ENCODE measurements at regions not wholly inside any gene's neighbourhood (a gene's known extent, or its start where the extent isn't known, plus 50 kb on each side); places are given as distances from the start of the nearest gene placed in this dataset.

DNA sequence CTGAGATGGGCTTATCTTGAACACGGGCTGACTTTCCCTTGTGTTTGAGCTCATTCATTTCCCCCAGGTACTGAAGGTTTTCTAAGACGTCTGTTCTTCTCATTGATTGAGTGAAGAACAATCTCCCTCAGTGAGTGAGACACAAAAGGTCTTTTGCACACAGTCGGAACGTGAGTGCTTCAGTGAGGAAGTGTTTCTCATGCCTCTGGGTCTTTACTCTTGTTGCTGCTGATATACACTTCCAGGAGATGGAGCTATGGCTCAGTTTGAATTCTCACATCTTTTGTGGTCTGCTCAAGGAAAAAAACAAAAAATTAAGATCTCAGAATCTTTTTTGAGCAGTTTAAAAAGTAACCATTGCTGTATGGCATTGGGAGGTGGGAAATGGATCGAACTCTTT is 981.9 kb upstream of the TENM3 start:
- no peak overlapping the region for H2BK12ac ChIP-seq (ENCODE audit: low read length)
- no peak overlapping the region for H3K9ac ChIP-seq (ENCODE audit: low read length)
- H3K79me2 ChIP-seq (ENCODE audit: control insufficient read depth, insufficient read depth, low read length, poor library complexity): no peaks in the 10 kb centered on the region
- H3K27ac ChIP-seq (ENCODE audit: low read depth, low read length): no peak overlapping the region
- no peaks in the 10 kb centered on the region for H3K4me1 ChIP-seq (ENCODE audit: control insufficient read depth in 1 of 2, insufficient read depth in 2 of 2, low read length in 2 of 2)
- H2AFZ ChIP-seq (ENCODE audit: insufficient read depth, low read length, poor library complexity): no peak overlapping the region
- no peak for DNase-seq
- no peak overlapping the region for H3K4me3 ChIP-seq (ENCODE audit: low read depth, low read length)
- no peak overlapping the region for H3K18ac ChIP-seq (ENCODE audit: low read length)
- H3K36me3 ChIP-seq (ENCODE audit: control insufficient read depth in 1 of 2, insufficient read depth in 2 of 2, low read length in 2 of 2): no peaks in the 10 kb centered on the region
- H4K12ac ChIP-seq (ENCODE audit: low read depth, low read length): no peak overlapping the region
- H3K14ac ChIP-seq (ENCODE audit: low read length): no peak overlapping the region
- H3K23ac ChIP-seq (ENCODE audit: low read length): no peak overlapping the region
- no peak overlapping the region for H2AK5ac ChIP-seq (ENCODE audit: low read length)
- WGBS (ENCODE audit: extremely low coverage, insufficient coverage, insufficient read length): no CpG with 5 or more reads among the region's 5 CpGs
- no peak overlapping the region for H4K91ac ChIP-seq (ENCODE audit: low read depth, low read length)
- H3K9me3 ChIP-seq (ENCODE audit: insufficient read depth, low read depth, low read length): no peaks in the 10 kb centered on the region
- no peak overlapping the region for H2BK5ac ChIP-seq (ENCODE audit: low read depth, low read length, poor library complexity)
- no peak overlapping the region for H3K4ac ChIP-seq (ENCODE audit: low read depth, low read length)
- H4K8ac ChIP-seq (ENCODE audit: low read depth, low read length): no peak overlapping the region
- H3K27me3 ChIP-seq (ENCODE audit: insufficient read depth, low read length): no peaks in the 10 kb centered on the region
- H2BK120ac ChIP-seq (ENCODE audit: insufficient read depth, low read length, poor library complexity): no peak overlapping the region
- H3K4me2 ChIP-seq (ENCODE audit: low read length): no peak overlapping the region
- no peaks in the 10 kb centered on the region for H3K79me1 ChIP-seq (ENCODE audit: low read length)

- Histone ChIP-seq H2BK120ac (ENCODE audit: insufficient read depth, low read length, poor library complexity) (no peak overlapping the region), H2BK12ac (ENCODE audit: low read length) (no peak overlapping the region), H2AFZ (ENCODE audit: insufficient read depth, low read length, poor library complexity) (no peak overlapping the region), H4K91ac (ENCODE audit: low read depth, low read length) (no peak overlapping the region), H4K8ac (ENCODE audit: low read depth, low read length) (no peak overlapping the region), H3K4me2 (ENCODE audit: low read length) (no peak overlapping the region), H4K12ac (ENCODE audit: low read depth, low read length) (no peak overlapping the region), H3K9ac (ENCODE audit: low read length) (no peak overlapping the region), H3K9me3 (ENCODE audit: insufficient read depth, low read depth, low read length) (no peaks in the 10 kb centered on the region), H3K4me3 (ENCODE audit: low read depth, low read length) (no peak overlapping the region), H2BK5ac (ENCODE audit: low read depth, low read length, poor library complexity) (no peak overlapping the region), H3K79me1 (ENCODE audit: low read length) (no peaks in the 10 kb centered on the region), H3K23ac (ENCODE audit: low read length) (no peak overlapping the region), H3K4me1 (ENCODE audit: control insufficient read depth in 1 of 2, insufficient read depth in 2 of 2, low read length in 2 of 2) (no peaks in the 10 kb centered on the region), H3K14ac (ENCODE audit: low read length) (no peak overlapping the region), H2AK5ac (ENCODE audit: low read length) (no peak overlapping the region), H3K18ac (ENCODE audit: low read length) (no peak overlapping the region), H3K36me3 (ENCODE audit: control insufficient read depth in 1 of 2, insufficient read depth in 2 of 2, low read length in 2 of 2) (no peaks in the 10 kb centered on the region), H3K4ac (ENCODE audit: low read depth, low read length) (no peak overlapping the region), H3K27me3 (ENCODE audit: insufficient read depth, low read length) (no peaks in the 10 kb centered on the region), H3K79me2 (ENCODE audit: control insufficient read depth, insufficient read depth, low read length, poor library complexity) (no peaks in the 10 kb centered on the region), H3K27ac (ENCODE audit: low read depth, low read length) (no peak overlapping the region)
- no CpG with 5 or more reads among the region's 9 CpGs for WGBS (ENCODE audit: extremely low coverage, insufficient coverage, insufficient read length)
- DNase-seq: no peak
These were observed 978.3 kb upstream of the TENM3 start for GRCh38 chr4:181264893-181265292.

- no peaks in the 10 kb centered on the region for H3K79me1 ChIP-seq (ENCODE audit: low read length)
- H3K18ac ChIP-seq (ENCODE audit: low read length): no peak overlapping the region
- no peak overlapping the region for H3K4me2 ChIP-seq (ENCODE audit: low read length)
- H3K27me3 ChIP-seq (ENCODE audit: insufficient read depth, low read length): no peaks in the 10 kb centered on the region
- H2BK12ac ChIP-seq (ENCODE audit: low read length): no peak overlapping the region
- H4K8ac ChIP-seq (ENCODE audit: low read depth, low read length): no peak overlapping the region
- no peak for DNase-seq
- no peak overlapping the region for H3K23ac ChIP-seq (ENCODE audit: low read length)
- no peaks in the 10 kb centered on the region for H3K79me2 ChIP-seq (ENCODE audit: control insufficient read depth, insufficient read depth, low read length, poor library complexity)
- H3K36me3 ChIP-seq (ENCODE audit: control insufficient read depth in 1 of 2, insufficient read depth in 2 of 2, low read length in 2 of 2): no peaks in the 10 kb centered on the region
- H4K91ac ChIP-seq (ENCODE audit: low read depth, low read length): no peak overlapping the region
- no peaks in the 10 kb centered on the region for H3K4me1 ChIP-seq (ENCODE audit: control insufficient read depth in 1 of 2, insufficient read depth in 2 of 2, low read length in 2 of 2)
- no peak overlapping the region for H2BK120ac ChIP-seq (ENCODE audit: insufficient read depth, low read length, poor library complexity)
- H3K4ac ChIP-seq (ENCODE audit: low read depth, low read length): no peak overlapping the region
- H3K4me3 ChIP-seq (ENCODE audit: low read depth, low read length): no peak overlapping the region
- WGBS (ENCODE audit: extremely low coverage, insufficient coverage, insufficient read length): no CpG with 5 or more reads among the region's 4 CpGs
- H3K14ac ChIP-seq (ENCODE audit: low read length): no peak overlapping the region
- no peaks in the 10 kb centered on the region for H3K9me3 ChIP-seq (ENCODE audit: insufficient read depth, low read depth, low read length)
- H2AFZ ChIP-seq (ENCODE audit: insufficient read depth, low read length, poor library complexity): no peak overlapping the region
- H3K9ac ChIP-seq (ENCODE audit: low read length): no peak overlapping the region
- no peak overlapping the region for H2BK5ac ChIP-seq (ENCODE audit: low read depth, low read length, poor library complexity)
- no peak overlapping the region for H3K27ac ChIP-seq (ENCODE audit: low read depth, low read length)
- H2AK5ac ChIP-seq (ENCODE audit: low read length): no peak overlapping the region
- no peak overlapping the region for H4K12ac ChIP-seq (ENCODE audit: low read depth, low read length)
These were observed 977.8 kb upstream of the TENM3 start for GRCh38 chr4:181265370-181265769.

- H4K8ac ChIP-seq (ENCODE audit: low read depth, low read length): no peak overlapping the region
- H3K4me3 ChIP-seq (ENCODE audit: low read depth, low read length): no peak overlapping the region
- no peaks in the 10 kb centered on the region for H3K4me1 ChIP-seq (ENCODE audit: control insufficient read depth in 1 of 2, insufficient read depth in 2 of 2, low read length in 2 of 2)
- H3K23ac ChIP-seq (ENCODE audit: low read length): no peak overlapping the region
- WGBS (ENCODE audit: extremely low coverage, insufficient coverage, insufficient read length): no CpG with 5 or more reads among the region's 9 CpGs
- no peak overlapping the region for H4K12ac ChIP-seq (ENCODE audit: low read depth, low read length)
- no peak overlapping the region for H3K4me2 ChIP-seq (ENCODE audit: low read length)
- H3K79me2 ChIP-seq (ENCODE audit: control insufficient read depth, insufficient read depth, low read length, poor library complexity): no peaks in the 10 kb centered on the region
- H3K9me3 ChIP-seq (ENCODE audit: insufficient read depth, low read depth, low read length): no peaks in the 10 kb centered on the region
- no peak overlapping the region for H3K27ac ChIP-seq (ENCODE audit: low read depth, low read length)
- H3K14ac ChIP-seq (ENCODE audit: low read length): no peak overlapping the region
- H3K9ac ChIP-seq (ENCODE audit: low read length): no peak overlapping the region
- no peak overlapping the region for H4K91ac ChIP-seq (ENCODE audit: low read depth, low read length)
- no peak overlapping the region for H2AK5ac ChIP-seq (ENCODE audit: low read length)
- no peak overlapping the region for H2AFZ ChIP-seq (ENCODE audit: insufficient read depth, low read length, poor library complexity)
- no peak overlapping the region for H2BK12ac ChIP-seq (ENCODE audit: low read length)
- no peaks in the 10 kb centered on the region for H3K79me1 ChIP-seq (ENCODE audit: low read length)
- no peak overlapping the region for H2BK120ac ChIP-seq (ENCODE audit: insufficient read depth, low read length, poor library complexity)
- H2BK5ac ChIP-seq (ENCODE audit: low read depth, low read length, poor library complexity): no peak overlapping the region
- H3K36me3 ChIP-seq (ENCODE audit: control insufficient read depth in 1 of 2, insufficient read depth in 2 of 2, low read length in 2 of 2): no peaks in the 10 kb centered on the region
- H3K18ac ChIP-seq (ENCODE audit: low read length): no peak overlapping the region
- no peak for DNase-seq
- no peak overlapping the region for H3K4ac ChIP-seq (ENCODE audit: low read depth, low read length)
- no peaks in the 10 kb centered on the region for H3K27me3 ChIP-seq (ENCODE audit: insufficient read depth, low read length)
These were observed 972.0 kb upstream of the TENM3 start for GRCh38 chr4:181271116-181271640.
